Ishikawa (cell line): ENCODE measurements at regions not wholly inside any gene's neighbourhood (a gene's known extent, or its start where the extent isn't known, plus 50 kb on each side); places are given as distances from the start of the nearest gene placed in this dataset.

Experiments
- CEBPB ChIP-seq: IDR thresholded peaks from 2 replicates; pipeline ENCODE4 v1.6.1; 2012
- MAX ChIP-seq: IDR thresholded peaks from 2 replicates; pipeline ENCODE4 v1.6.1; 2012
- RAD21 ChIP-seq: IDR thresholded peaks from 2 replicates; pipeline ENCODE4 v1.6.1; 2012; ENCODE audit warnings: low read depth
- YY1 ChIP-seq: IDR thresholded peaks from 2 replicates; pipeline ENCODE4 v1.6.1; 2012; ENCODE audit warnings: low read depth

- TF ChIP-seq MAX (no peak), CEBPB (no peak), YY1 (no peak), RAD21 (no peak)
Observed at GRCh38 chr11:23315286-23315685, 455.0 kb upstream of the CCDC179 start.
